Stimulated activated CD4-positive, alpha-beta T cell treated with anti-CD3 and anti-CD28 coated beads, Interleukin-12 subunit alpha, Interleukin-12 subunit beta, amount 100 ng/mL, for 24 hours (primary cell): ENCODE measurements at regions not wholly inside any gene's neighbourhood (a gene's known extent, or its start where the extent isn't known, plus 50 kb on each side); places are given as distances from the start of the nearest gene placed in this dataset.

Experiments used
- DNase-seq, 2 experiments: peaks; one replicate each; pipeline ENCODE4 v3.0.0-alpha.2; 2020; ENCODE audit warnings: low read depth in 2 of 2

DNA sequence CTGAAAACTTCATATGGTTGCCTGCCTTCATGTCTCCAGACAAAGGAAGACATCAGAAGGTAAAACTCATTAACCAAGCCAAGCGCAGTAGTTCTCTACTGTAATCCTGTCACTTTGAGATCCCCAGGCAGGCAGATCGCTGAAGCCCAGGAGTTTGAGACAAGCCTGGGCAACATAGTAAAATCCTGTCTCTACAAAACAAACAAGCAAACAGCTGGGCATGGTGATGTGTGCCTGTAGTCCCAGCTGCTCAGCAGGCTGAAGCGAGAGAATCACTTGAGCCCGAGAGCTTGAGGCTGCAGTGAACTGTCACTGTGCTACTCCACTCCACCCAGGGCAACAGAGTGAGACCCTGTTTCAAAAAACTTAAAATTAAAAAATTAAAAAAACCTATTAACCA lies 467.4 kb upstream of the SORCS1 start:
- DNase-seq = no peak

DNA sequence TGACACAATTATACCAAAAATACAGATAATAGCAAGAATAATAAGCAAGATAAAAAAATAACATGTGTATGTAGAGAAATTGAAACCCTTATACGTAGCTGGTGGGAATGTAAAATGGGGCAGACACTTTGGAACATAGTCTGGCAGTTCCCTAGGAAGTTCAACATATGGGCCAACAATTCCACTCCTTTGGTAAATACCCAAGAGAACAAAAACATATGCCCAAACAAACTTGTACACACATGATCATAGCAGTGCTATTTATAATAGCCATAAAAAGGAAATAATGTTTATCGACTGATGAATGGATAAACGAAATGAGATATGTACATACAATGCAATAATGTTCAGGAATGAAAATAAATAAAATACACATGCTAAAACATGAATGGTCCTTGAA lies 462.4 kb upstream of the SORCS1 start:
- DNase-seq = no peak

DNA sequence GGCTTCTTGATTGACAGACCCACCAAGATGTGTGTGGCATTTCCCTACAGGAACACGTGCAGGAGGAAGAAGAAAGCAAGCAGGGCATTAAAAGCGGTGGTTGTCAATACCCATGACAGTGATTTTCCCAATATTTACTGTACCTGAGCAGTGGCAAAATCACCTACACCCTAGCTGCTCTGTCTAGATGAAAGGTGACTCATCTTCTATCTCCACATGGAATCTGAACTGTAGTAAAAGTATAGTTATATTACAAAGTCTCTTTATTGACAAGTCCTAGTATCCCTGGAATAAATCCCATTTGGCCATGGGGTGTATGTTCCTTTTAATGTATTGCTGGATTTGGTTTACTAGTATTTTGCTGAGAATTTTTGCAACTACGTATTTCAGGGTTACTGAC lies 458.8 kb upstream of the SORCS1 start:
- no peak for DNase-seq

DNA sequence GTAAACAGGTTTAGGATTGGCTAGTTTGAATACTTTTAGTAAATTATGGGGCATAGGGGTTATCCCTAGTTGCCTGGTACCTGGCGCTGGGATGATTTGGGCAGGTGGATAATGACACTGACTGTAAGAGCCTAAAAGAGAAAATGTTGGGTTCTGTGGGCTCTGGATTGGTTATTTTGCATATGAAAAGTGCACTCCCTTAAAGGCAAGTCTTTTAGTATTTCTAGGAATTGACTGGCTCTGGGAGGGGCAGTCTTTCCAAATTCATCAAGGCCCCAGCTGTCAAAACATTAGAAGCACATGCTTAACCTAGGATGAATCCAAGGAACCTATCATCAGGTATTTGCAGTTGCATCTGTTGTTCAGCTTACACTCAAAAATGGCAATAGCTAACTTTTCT lies 454.6 kb upstream of the SORCS1 start:
- no peak for DNase-seq

DNA sequence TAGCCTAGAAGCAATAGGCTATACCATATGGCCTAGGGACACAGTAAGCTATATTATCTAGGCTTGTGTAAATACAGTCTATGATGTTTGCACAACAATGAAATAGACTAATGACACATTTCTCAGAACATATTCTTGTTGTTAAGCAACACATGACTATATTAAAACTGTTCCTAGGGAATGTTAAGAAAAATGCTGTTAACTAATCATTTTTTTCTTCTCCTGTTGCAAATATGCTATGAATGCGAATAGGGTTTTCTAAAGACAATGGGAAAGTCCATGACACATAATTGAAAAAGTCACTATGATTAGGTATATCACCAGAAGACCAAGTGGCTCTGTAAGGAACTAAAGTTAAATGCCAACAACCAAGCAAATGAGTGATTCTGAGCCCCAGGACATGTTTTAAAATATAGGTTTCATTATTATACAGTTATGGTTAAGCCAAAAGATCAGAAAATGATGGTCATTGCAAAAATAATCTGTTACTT lies 454.0 kb upstream of the SORCS1 start:
- no peak for DNase-seq

DNA sequence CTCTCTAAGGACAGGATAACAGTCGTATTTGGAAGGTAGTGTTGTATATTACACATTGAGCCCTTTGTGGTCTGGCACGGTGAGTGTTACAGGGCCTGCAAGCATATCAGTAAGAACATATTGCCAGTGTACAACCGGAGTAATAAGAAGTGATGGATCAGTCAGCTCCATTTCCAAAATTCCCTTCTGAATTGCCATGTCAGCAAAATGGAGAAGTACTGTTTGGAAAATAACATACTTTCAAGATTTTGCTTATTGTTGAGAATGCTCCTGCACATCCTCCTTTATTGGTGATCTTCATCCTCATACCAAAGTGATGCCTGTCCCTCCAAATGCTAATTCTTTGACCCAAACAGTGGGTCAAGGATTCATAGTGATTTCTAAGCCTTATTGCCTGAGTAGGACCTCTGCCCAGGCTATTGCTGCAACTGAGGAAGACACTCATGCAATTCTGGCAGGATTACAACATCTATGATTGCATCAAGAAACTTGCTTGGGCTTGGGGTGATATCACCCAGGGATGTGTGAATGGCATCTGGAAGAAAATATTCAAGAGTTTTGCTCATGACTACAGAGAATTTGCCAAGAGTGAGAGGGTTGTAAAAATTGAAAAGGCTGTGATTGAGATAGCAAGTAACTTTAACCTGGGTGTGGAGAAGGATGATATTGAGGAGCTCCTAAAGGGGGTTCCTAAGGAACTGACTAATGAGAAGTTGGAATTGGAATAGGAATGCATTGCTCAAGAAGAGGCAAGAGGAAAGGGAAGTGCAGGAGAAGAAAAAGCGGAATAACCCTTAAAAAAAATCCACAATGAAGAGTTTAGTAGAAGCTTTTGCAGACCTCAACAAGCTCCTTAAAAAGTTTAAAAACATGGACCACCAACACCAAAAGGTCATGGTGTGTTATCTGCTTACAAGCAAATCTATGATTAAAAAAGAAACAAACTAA lies 452.2 kb upstream of the SORCS1 start:
- no peak for DNase-seq

DNA sequence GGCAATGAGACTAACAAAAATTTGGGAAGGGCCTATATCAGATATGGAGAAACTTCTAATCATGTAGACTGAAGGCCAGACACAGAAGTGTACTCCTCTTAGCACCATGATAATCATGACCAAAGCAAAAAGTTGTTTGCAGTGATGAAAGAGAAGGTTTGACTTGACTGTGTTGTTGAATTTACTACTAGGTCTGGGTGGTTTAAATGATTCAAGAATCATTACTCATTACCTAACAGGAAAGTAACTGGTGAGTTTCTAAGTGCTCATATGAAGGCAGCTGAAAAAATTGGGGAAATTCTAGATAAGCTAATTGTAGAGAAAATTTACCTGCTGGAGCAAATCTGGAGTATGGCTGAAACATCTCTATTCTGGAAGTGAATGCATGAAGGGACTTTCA lies 451.5 kb upstream of the SORCS1 start:
- no peak for DNase-seq

DNA sequence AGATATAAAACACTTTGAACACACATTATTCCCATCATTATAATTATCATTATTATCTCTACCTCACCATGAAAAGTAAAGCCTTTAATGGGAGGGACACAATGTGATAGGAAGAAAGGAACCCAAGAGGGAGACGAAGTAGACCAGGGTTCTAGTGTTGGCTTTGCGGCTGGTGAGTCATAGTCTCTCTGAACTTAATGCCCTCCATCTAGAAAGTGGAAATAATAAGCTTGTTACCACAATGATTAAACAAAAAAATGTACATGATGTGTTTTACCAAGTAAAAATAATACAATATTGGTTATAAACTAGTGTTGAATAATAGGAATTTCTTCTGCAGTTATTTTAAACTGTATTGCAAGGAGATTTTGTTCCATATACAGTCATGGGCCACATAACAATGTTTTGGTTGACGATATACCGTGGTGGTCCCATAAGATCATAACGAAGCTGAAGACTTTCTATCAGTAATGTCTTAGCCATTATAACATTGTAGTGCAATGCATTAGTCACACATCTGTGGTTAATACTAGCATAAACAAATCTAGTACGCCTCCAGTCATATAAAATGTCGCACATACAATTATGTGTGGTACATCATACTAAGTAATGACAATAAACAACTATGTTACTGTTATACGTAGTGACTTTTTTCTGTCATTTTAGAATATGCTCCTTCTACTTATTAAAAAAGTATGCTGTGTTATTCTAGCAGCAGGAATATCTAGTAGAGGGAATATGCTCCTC lies 450.6 kb upstream of the SORCS1 start:
- no peak for DNase-seq

DNA sequence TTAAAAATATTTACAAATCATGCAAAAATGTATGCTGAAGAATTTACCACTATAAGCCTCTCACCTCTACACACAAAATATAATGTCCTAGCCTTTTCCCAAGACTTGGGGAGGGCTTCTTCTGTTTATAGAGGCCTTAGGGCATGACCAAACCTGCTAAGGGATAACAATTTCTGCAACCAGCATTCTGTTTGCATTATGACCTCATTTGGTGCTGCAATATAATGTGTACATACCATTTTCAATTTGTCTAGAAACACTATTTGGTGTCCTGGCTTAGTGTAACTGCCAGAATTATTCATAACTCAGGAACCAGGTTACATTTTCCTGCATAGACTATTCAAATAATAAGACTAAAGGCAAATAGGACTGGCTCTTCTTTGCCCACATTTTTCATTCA lies 446.6 kb upstream of the SORCS1 start:
- no peak for DNase-seq

DNA sequence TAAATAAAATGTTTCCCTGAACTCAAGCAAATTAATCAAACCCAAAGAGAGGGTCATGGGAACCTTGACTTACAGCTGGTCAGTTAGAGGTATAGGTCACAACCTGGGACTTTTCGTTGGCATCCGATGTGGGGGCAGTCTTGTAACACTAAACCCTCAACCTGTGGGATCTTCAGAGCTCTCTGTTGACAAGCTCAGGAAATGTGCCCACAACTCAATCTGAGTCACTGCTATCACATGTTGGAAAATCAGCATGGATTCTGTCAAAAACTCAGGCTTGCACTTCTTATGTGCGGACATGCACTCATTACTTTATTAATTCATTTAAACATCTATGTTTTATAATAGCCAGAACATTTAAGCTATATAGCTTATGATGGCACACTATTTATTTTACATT lies 424.6 kb upstream of the SORCS1 start:
- DNase-seq = no peak

DNA sequence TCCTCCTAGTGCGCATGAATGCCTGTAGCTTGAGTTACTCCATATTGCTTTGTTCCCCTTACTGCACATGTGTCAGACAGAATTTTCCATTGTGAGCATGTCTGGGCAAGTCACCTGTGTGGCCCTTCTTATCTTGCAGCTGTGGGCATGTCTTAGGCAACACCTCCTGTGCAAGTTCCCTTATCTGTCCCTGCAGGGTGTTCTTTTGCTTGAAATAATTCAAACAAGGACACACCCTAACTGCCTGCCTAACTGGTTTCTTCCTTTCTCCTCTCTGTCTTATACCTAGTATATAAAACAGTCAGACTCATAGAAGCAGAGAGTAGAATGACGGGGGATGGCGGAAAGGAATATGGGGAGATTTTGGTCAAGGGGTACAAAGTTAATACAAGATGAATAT lies 421.1 kb upstream of the SORCS1 start:
- no peak for DNase-seq

DNA sequence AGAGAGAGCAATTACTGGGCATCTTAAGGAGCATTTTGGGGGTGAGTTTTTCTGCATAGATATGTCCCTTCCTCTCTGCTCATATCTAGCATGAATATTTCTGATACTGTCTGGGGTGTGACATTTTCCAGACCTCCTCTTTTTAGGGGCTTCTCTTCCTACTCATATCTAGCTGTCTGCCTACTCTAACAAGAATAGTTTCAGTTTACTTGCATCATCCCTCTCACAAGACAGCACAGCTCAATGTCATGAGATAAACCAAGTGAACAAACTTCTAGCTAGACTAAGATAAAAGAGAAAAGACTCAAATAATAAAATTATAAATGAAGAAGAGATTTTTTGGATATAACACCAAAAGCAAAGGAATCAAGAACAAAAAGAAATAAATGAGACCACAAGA lies 419.5 kb upstream of the SORCS1 start:
- DNase-seq = no peak

DNA sequence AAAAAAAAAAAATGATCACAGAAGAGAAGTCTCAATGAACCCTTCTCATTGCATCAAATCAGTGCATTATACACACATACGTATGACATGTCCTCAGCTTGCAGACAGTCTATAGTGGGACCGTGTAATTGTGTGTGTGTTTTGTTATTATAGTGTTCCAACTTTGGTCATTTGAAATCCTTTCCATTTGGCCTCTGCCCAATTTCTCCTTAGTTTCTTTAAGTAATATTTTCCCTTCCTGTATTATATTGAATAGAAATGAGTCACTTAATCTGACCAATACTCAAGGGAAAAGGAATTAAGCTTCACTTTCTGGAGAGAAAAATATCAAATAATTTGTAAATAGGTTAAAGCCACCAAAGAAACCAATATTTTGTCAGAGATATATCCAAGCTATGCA lies 415.5 kb upstream of the SORCS1 start:
- DNase-seq = no peak

DNA sequence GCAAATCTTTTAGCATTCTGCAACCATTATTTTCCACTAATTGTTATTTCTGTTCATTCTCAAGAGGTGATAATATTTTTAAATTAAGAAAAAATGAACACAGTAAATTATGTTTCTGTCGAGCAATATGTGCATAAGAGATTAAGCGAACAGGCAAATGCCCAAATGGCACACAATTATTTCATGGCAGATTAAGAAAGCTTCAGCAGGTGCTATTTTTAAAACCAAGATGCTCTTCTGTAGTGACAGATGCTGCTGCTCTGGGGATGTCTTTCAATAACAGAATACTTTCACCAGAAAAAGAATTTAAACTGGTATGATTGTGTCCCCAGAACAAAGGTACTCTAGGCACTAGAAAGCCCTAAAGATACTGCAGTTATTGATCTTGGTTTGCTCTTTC lies 412.7 kb upstream of the SORCS1 start:
- no peak for DNase-seq

DNA sequence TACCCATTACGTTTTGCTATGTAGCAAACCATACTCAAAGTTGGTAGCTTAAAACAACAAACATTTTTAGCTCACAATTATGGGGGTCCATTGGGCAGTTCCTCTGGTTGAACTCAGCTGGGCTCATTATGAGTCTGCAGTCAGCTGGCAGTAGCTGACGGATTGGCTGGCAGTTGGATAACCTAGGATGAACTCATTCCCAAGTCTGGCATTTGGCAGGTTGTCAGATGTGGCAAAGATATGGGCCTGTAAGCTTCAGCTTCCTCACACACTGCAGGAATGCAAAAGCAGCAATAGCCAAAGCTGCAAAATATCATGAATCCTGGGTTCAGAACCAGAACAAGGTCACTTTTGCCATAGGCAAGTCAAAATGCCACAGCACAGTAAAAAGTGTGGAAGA lies 412.2 kb upstream of the SORCS1 start:
- no peak for DNase-seq

DNA sequence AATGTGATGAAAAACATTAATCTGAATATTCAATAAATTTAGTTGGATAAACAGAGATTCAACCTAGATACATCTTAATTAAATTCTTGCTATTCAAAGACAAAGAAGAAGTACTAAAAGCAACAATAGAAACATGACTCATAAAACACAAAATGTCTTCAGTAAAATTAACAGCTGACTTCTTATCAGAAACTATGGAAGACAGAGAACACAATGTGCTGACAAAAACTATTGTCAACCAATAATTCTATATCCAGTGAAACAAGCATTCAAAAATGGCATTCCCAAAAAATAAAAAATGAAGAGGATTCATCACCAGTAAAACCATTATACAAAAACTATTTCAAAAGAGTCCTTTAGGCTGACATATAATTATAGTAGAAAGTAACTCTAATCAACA lies 400.5 kb upstream of the SORCS1 start:
- DNase-seq = no peak

DNA sequence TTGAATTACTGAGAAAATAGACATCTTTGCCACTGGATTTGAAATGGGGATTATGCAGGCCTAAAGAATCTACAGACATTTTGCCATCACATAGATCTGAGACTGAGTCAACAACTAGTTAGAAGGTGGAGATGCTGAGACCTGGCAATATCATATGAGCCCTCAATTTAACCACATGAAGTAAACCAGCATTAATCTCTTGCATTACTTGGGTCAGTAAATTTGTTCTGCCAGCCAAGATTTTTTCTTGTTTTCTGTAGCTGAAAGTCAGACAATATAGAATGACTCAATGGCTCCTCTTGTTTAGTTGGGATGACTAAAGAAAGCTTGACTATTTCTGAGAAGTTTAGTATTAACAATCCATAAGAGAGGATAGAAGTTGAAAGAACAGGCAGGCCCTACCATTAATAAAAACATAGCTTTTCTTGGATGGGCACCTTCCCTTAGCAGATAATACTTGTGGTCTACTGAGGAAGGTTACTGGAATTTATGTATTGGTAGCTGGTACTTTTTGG lies 396.7 kb upstream of the SORCS1 start:
- DNase-seq = no peak

DNA sequence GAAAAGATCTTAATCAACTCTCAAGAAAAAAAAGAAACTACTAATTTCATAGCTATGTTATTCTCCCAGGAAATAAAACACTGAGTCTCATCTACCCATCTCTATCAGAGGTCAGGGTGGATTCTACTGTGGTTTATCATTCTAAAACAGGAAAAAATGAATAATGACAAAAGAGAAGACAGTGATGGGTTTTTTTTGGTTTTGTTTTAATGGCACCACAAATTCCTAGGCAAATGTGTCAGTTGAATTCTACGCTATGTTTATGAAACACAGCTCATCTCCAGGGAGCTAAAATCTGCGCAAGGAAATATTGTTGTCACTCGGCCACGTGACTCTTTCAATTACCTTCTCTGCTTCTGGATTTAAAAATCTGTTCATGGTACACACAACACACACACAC lies 393.4 kb upstream of the SORCS1 start:
- DNase-seq = no peak

DNA sequence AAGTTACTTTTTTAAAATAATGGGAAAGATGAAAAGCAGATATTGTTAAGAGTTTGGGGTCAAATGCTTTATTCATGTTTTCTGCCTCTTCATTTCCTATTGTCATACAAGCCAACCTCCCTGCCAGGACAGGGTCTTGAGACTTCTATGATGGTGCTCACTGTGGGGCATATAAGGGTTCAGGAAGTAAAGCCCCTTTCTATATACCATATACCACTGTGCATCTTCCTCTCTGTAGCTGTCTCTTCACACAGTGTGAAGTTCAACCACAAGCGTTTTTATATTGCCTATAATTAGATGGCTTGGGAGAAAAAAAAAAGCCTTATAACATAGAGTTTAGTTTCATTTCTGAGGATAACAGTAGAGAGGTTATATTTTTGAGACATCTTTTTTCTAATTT lies 389.8 kb upstream of the SORCS1 start:
- DNase-seq = no peak

DNA sequence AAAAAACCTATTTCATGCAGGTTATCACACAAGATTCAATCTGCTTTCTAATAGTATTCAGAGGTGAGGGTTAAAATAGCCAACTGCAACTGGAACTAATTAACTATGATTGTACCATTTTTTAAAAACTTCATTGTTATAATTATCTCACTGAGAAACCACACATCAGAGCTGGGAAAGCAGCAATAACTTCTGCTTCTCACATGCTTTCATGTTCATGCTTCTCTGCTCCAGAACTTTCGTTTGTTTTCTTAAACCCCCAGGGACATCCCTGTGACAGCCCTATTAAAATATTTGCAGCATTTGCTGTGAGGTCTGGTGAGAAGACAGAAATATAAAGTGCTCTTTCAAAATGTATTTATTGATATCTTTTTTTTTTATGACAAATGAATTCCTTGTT lies 389.0 kb upstream of the SORCS1 start:
- no peak for DNase-seq

DNA sequence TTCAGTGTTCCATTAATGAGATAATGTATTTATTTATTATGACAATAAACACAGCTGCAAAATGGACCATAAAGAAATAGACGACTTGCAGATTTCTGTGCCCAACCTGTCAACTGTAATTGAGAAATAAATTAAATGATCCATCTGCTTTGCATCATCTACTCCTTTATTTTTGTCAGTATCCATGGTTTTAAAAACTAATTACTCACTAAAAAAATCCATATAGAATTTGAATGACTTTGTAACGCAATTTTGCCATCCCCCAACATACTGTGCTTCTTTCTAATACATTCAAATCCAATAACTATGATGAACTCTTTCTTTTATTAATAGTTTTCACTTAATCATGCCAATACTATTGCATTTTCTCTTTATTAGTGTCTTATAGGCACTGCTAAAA lies 388.5 kb upstream of the SORCS1 start:
- no peak for DNase-seq

DNA sequence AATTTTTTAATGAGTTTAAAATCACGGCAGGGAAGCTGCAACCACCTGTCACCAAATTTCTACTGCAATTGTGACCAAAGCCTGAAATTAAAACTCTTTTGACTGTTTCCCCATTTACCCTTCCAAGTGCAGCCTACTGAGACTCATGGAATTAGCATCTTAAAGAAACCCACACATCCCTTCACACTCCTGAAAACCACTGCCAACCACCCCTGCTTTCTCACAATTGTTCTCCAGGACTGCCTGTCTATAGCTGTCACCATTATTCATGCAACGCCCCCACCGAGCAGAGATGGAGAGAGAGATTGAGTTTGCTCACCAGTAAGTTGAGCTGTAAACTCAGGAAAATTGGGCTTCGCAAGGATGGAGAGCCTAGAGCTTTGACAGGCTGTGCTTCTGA lies 383.8 kb upstream of the SORCS1 start:
- no peak for DNase-seq

DNA sequence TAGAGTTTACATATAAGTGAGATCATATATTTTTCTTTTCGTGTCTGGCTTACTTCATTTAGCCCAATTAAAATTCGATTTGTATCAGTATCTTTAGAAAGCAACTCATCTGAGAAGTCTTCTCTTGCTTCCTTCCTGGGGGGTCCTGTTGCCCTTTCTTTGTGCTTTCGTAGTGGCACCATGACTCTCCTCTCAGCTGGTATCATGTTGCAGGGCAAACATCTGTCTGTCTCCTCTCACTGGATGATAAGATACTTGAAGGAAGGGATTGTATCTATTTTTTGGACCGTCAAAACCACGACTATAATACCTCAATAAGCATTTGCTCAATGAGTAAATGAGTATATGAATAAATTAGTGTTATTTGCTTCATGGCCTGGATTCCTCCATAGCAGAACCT lies 382.5 kb upstream of the SORCS1 start:
- DNase-seq = no peak
